SU-DHL-6 (cell line): ENCODE measurements at regions not wholly inside any gene's neighbourhood (a gene's known extent, or its start where the extent isn't known, plus 50 kb on each side); places are given as distances from the start of the nearest gene placed in this dataset.

ENCODE experiments used
- H2AFZ ChIP-seq: fragments of 200-600 bp; sonication (generic); 2 replicates; pipeline ENCODE4 v1.6.1; 2014; ENCODE audit warnings: low read depth, mild to moderate bottlenecking, moderate library complexity, mixed read lengths, antibody characterized with exemption, low read length; ENCODE audit not compliant: severe bottlenecking
- H3F3A ChIP-seq: fragments of 200-600 bp; shearing (Covaris generic); 2 replicates; pipeline ENCODE4 v1.6.0; 2016; ENCODE audit warnings: antibody characterized with exemption, mild to moderate bottlenecking; ENCODE audit not compliant: insufficient read depth
- H3K27ac ChIP-seq: fragments of 200-600 bp; sonication (generic); 2 replicates; pipeline ENCODE4 v1.5.1; 2016; ENCODE audit warnings: low read depth, mild to moderate bottlenecking, low read length, moderate library complexity, mixed read lengths
- H3K27me3 ChIP-seq: fragments of 200-600 bp; sonication (generic), shearing (Covaris generic); 2 replicates; pipeline ENCODE4 v1.6.0; 2014; ENCODE audit warnings: mild to moderate bottlenecking, low read length
- H3K36me3 ChIP-seq: fragments of 200-600 bp; sonication (generic); 2 replicates; pipeline ENCODE4 v1.6.1; 2014; ENCODE audit warnings: mild to moderate bottlenecking, low read length, mixed read lengths
- H3K4me2 ChIP-seq: fragments of 300-600, 200-600 bp; shearing (Covaris generic), sonication (generic); 2 replicates; pipeline ENCODE4 v1.6.0; 2014; ENCODE audit warnings: low read length, low read depth, mild to moderate bottlenecking; ENCODE audit not compliant: poor library complexity, severe bottlenecking
- H3K4me3 ChIP-seq: fragments of 200-600 bp; sonication (generic); 2 replicates; pipeline ENCODE4 v1.5.1; 2014; ENCODE audit warnings: antibody characterized with exemption, low read length, mild to moderate bottlenecking, mixed read lengths; ENCODE audit not compliant: insufficient read depth, poor library complexity, severe bottlenecking
- H3K79me2 ChIP-seq: fragments of 200-600 bp; sonication (generic); 2 replicates; pipeline ENCODE4 v1.6.1; 2014; ENCODE audit warnings: mild to moderate bottlenecking, low read length, moderate library complexity; ENCODE audit not compliant: insufficient read depth
- H3K9ac ChIP-seq: fragments of 200-600 bp; sonication (generic); 2 replicates; pipeline ENCODE4 v1.7.0; 2014; ENCODE audit warnings: mild to moderate bottlenecking, low read length
- H3K9me2 ChIP-seq: fragments of 200-600 bp; sonication (generic); replicated peaks from 2 replicates; pipeline ENCODE4 v1.6.1; 2014; ENCODE audit warnings: low read length; ENCODE audit not compliant: insufficient read depth
- H3K9me3 ChIP-seq: fragments of 200-600 bp; sonication (generic); 2 replicates; pipeline ENCODE4 v1.6.1; 2014; ENCODE audit warnings: low read length, mixed read lengths; ENCODE audit not compliant: insufficient read depth
- H4K20me1 ChIP-seq: fragments of 200-600 bp; sonication (generic); 2 replicates; pipeline ENCODE4 v1.6.1; 2014; ENCODE audit warnings: low read depth, mild to moderate bottlenecking, antibody characterized with exemption, low read length, moderate library complexity, mixed read lengths
- CTCF ChIP-seq: fragments of 200-600 bp; sonication (generic); IDR thresholded peaks from one replicate; pipeline ENCODE4 v1.5.1; 2017; ENCODE audit warnings: antibody characterized with exemption, mild to moderate bottlenecking, low read length, moderate library complexity; ENCODE audit not compliant: insufficient read depth, poor library complexity, severe bottlenecking
- EZH2phosphoT487 ChIP-seq: fragments of 200-600 bp; sonication (generic), shearing (Covaris generic); conservative IDR thresholded peaks from 2 replicates; pipeline ENCODE4 v1.6.1; 2018; ENCODE audit warnings: mild to moderate bottlenecking, antibody characterized with exemption, low read length, moderate library complexity, mixed read lengths

- H3K4me3 ChIP-seq = no peak overlapping the region
- no peak overlapping the region for H3K4me2 ChIP-seq
- H3K27ac ChIP-seq = no peak overlapping the region
Observed at GRCh38 chr14:98290596-98290995, 981.4 kb downstream of the BCL11B start.

GRCh38 chr14:98292191-98292590 is 979.8 kb downstream of the BCL11B start:
- H3K27ac ChIP-seq = no peak overlapping the region
- no peaks in the 10 kb centered on the region for H3K9me3 ChIP-seq
- H3K9ac ChIP-seq = no peak overlapping the region
- no peaks in the 10 kb centered on the region for H4K20me1 ChIP-seq
- no peaks in the 10 kb centered on the region for H3K27me3 ChIP-seq
- H3F3A ChIP-seq = no peaks in the 10 kb centered on the region
- H2AFZ ChIP-seq = no peak overlapping the region
- H3K9me2 ChIP-seq = no peaks in the 10 kb centered on the region
- no peaks in the 10 kb centered on the region for H3K79me2 ChIP-seq
- TF ChIP-seq CTCF = no peak
- TF ChIP-seq EZH2phosphoT487 = no peak
- H3K36me3 ChIP-seq = no peaks in the 10 kb centered on the region
- no peak overlapping the region for H3K4me2 ChIP-seq
- H3K4me3 ChIP-seq = no peak overlapping the region

More at GRCh38 chr14:98290596-98290995, 981.4 kb downstream of the BCL11B start:
- no peak for TF ChIP-seq CTCF
- TF ChIP-seq EZH2phosphoT487 = no peak
- no peaks in the 10 kb centered on the region for H4K20me1 ChIP-seq
- H3K9me3 ChIP-seq = no peaks in the 10 kb centered on the region
- no peaks in the 10 kb centered on the region for H3K9me2 ChIP-seq
- H3F3A ChIP-seq = no peaks in the 10 kb centered on the region
- H3K79me2 ChIP-seq = no peaks in the 10 kb centered on the region
- no peaks in the 10 kb centered on the region for H3K27me3 ChIP-seq
- H2AFZ ChIP-seq = no peak overlapping the region
- no peaks in the 10 kb centered on the region for H3K36me3 ChIP-seq
- H3K9ac ChIP-seq = no peak overlapping the region

DNA sequence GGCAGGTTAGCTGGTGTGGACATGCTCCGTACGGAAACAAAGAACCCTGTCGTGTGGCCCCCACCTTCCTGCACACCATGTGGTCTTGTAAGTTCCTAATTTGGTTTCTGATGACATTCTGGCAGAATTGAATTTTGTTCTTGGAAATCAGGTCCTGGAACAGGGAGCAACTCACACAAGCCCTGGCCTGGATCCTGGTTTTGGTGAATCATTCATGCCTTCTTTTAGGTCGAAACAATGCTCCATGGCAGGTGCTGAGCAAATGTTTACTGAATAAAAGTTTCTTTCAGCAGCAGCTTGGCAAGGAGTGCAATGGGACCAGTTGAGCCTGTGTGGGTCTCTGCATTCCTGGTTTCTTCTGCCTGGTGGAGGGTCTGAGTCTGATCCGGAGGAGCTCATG is 978.4 kb downstream of the BCL11B start:
- no peak overlapping the region for H3K9ac ChIP-seq
- TF ChIP-seq CTCF = no peak
- TF ChIP-seq EZH2phosphoT487 = no peak

More for the DNA sequence above, 978.4 kb downstream of the BCL11B start:
- Histone ChIP-seq H4K20me1 (no peaks in the 10 kb centered on the region), H3K9me2 (no peaks in the 10 kb centered on the region), H3K36me3 (no peaks in the 10 kb centered on the region), H3F3A (no peaks in the 10 kb centered on the region), H3K9me3 (no peaks in the 10 kb centered on the region), H3K27me3 (no peaks in the 10 kb centered on the region), H2AFZ (no peak overlapping the region), H3K4me2 (no peak overlapping the region), H3K4me3 (no peak overlapping the region), H3K27ac (no peak overlapping the region), H3K79me2 (no peaks in the 10 kb centered on the region)
